ENCODE measurements at regions not wholly inside any gene's neighbourhood (a gene's known extent, or its start where the extent isn't known, plus 50 kb on each side); places are given as distances from the start of the nearest gene placed in this dataset.

- TF ChIP-seq USF2 (IDR thresholded peaks at IDR 0.05; ENCODE audit: borderline replicate concordance, low read depth, low read length) (no peak), ELF1 (IDR thresholded peaks at IDR 0.05) (no peak), TCF12 (IDR thresholded peaks at IDR 0.05) (peak; percentile 72), GABPA (IDR thresholded peaks at IDR 0.05; ENCODE audit: low read depth) (no peak), NFIC (IDR thresholded peaks at IDR 0.05; ENCODE audit: borderline replicate concordance) (peak; percentile 42), FOXJ3 (CRISPR knock-in tag; IDR thresholded peaks at IDR 0.05) (no peak), EP300 (IDR thresholded peaks at IDR 0.05; ENCODE audit: borderline replicate concordance in 1 of 2, low read depth in 1 of 2, low read length in 1 of 2) (peak in 1 of 2 experiments; percentile 87; a peak in 2 of 4 replicates), EZH2phosphoT487 (IDR thresholded peaks at IDR 0.05; ENCODE audit: borderline replicate concordance, low read depth) (no peak), MEF2A (IDR thresholded peaks at IDR 0.05; ENCODE audit: borderline replicate concordance, low read depth) (0 out of 2 replicates have a peak, but pooled peaks have one; percentile 37), RXRA (IDR thresholded peaks at IDR 0.05; ENCODE audit: borderline replicate concordance, low read depth) (peak; percentile 62; the same call in 1 of the 2 replicates)
Observed at GRCh38 chr14:51533160-51533559, 118.5 kb upstream of the FRMD6 start (continued).

- 64% methylated on average over 3 of the region's 3 CpGs for WGBS (ENCODE audit: low lambda C conversion rate)
- peak overlapping the region; percentile 62 for H3K9ac ChIP-seq
Observed at GRCh38 chr14:51533872-51534553, 117.7 kb upstream of the FRMD6 start.

More at GRCh38 chr14:51533872-51534553, 117.7 kb upstream of the FRMD6 start:
- H3K79me2 ChIP-seq (ENCODE audit: insufficient read depth), result no peaks in the 10 kb centered on the region
- peaks cover 36% of the 10 kb centered on the region for H3F3A ChIP-seq (replicated peaks; ENCODE audit: insufficient read depth)
- no peak for DNase-seq
- ChIA-PET CTCF (interaction anchor here (1.0 to 2.0 kb wide), 4 partner anchors 11 to 251 kb away, joined by 3 to 7 read pairs (median 5); no protein-coding TSS in a partner anchor), POLR2A (no interaction called here)
- no peak overlapping the region for H3K4me3 ChIP-seq (ENCODE audit: low read depth in 2 of 2, low read length in 1 of 2)
- no peaks in the 10 kb centered on the region for H3K36me3 ChIP-seq (replicated peaks in 1 of 2; ENCODE audit: control insufficient read depth in 1 of 2, insufficient read depth in 2 of 2, low read length in 1 of 2)
- no peaks in the 10 kb centered on the region for H4K20me1 ChIP-seq (ENCODE audit: insufficient read depth)
- no peaks in the 10 kb centered on the region for H3K27me3 ChIP-seq (ENCODE audit: insufficient read depth)
- peak overlapping the region; percentile 21; the same call in 1 of the 2 replicates for H3K4me2 ChIP-seq
- no peaks in the 10 kb centered on the region for H3K9me3 ChIP-seq
- TF ChIP-seq RXRA (IDR thresholded peaks at IDR 0.05; ENCODE audit: borderline replicate concordance, low read depth), result no peak
- no peak for TF ChIP-seq ELF1 (IDR thresholded peaks at IDR 0.05)
- TF ChIP-seq SMC3 (IDR thresholded peaks at IDR 0.05; ENCODE audit: low read depth, low read length), result no peak
- no peak for TF ChIP-seq RAD21 (IDR thresholded peaks at IDR 0.05; ENCODE audit: low read length)
- no peak for TF ChIP-seq GABPA (IDR thresholded peaks at IDR 0.05; ENCODE audit: low read depth)
- no peak for TF ChIP-seq SIN3A (IDR thresholded peaks at IDR 0.05; ENCODE audit: borderline replicate concordance, low read depth, low read length)
- no peak for TF ChIP-seq PBX3 (IDR thresholded peaks at IDR 0.05)
- no peak for TF ChIP-seq TEAD4 (IDR thresholded peaks at IDR 0.05; ENCODE audit: borderline replicate concordance, insufficient read depth)
- no peak for TF ChIP-seq TCF12 (IDR thresholded peaks at IDR 0.05)
- peak overlapping the region; percentile 70 to 92 for H3K27ac ChIP-seq (ENCODE audit: low read depth in 2 of 2, low read length in 1 of 2)
- H3K4me1 ChIP-seq (ENCODE audit: control insufficient read depth in 1 of 2, insufficient read depth in 2 of 2, low read depth in 1 of 2, low read length in 1 of 2), result peaks cover 15 to 17% of the 10 kb centered on the region in 2 experiments
- H3K9me2 ChIP-seq, result no peaks in the 10 kb centered on the region
- H2AFZ ChIP-seq (ENCODE audit: low read depth), result peak overlapping the region; percentile 12; the same call in 1 of the 2 replicates

Measured in SK-N-SH (cell line).